H1 (cell line): ENCODE measurements at regions not wholly inside any gene's neighbourhood (a gene's known extent, or its start where the extent isn't known, plus 50 kb on each side); places are given as distances from the start of the nearest gene placed in this dataset.

Experiments
- CTCF ChIP-seq, 3 experiments: IDR thresholded peaks; 1 replicate in 2 of 3; 2 replicates in 1 of 3; pipeline versions ENCODE4 v1.5.1 to v1.6.1; 2011; ENCODE audit warnings: low read length in 3 of 3, mild to moderate bottlenecking in 3 of 3, inconsistent platforms in 2 of 3, low read depth in 1 of 3, moderate library complexity in 1 of 3; ENCODE audit not compliant: insufficient read depth in 1 of 3; ENCODE audit errors: control extremely low read depth in 1 of 3
- POLR2A ChIP-seq, 2 experiments: IDR thresholded peaks; 1 replicate in 1 of 2; 2 replicates in 1 of 2; pipeline ENCODE4 v1.6.1; 2011; ENCODE audit warnings: low read depth in 2 of 2, low read length in 2 of 2, mild to moderate bottlenecking in 2 of 2; ENCODE audit errors: control extremely low read depth in 1 of 2

DNA sequence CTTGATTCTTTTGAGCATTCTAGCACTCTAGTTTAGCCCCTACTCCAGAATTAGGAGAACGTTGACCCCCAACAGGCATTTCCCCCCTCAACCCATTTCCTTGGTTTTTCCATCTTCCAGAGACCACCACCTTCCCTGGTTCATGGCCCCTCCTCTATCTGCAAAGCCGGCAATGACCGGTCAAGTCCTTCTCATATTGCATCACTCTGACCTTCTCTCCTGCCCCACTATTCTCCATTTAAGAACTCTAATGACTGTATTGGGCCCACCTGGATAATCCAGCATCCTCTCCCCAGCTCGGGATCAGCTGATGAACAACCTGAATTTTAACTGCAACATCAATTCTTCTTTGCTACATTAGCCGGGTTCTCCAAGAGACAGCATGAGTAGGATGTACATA is 437.4 kb downstream of the NPHP4 start:
- TF ChIP-seq POLR2A (IDR thresholded peaks at IDR 0.05; ENCODE audit: control extremely low read depth in 1 of 2, low read depth in 2 of 2, low read length in 2 of 2) (no peak), CTCF (IDR thresholded peaks at IDR 0.05; ENCODE audit: control extremely low read depth in 1 of 3, insufficient read depth in 1 of 3, low read depth in 1 of 3, low read length in 3 of 3) (no peak)
